EL (cell line): ENCODE measurements at regions not wholly inside any gene's neighbourhood (a gene's known extent, or its start where the extent isn't known, plus 50 kb on each side); places are given as distances from the start of the nearest gene placed in this dataset.

Experiments
- DNase-seq: peaks from one replicate; pipeline ENCODE4 v3.0.0-alpha.2; 2016

GRCh38 chr4:122508083-122508482, 51.6 kb upstream of the IL2 start:
- DNase-seq = no peak
